Endothelial cell of umbilical vein (primary cell): ENCODE measurements at regions not wholly inside any gene's neighbourhood (a gene's known extent, or its start where the extent isn't known, plus 50 kb on each side); places are given as distances from the start of the nearest gene placed in this dataset.

Experiments used
- BruUV-seq: library from RNA; stranded (reverse); fragments of 400-500 nt; replicated peaks from 2 replicates; lab custom pipeline; 2021; lab: Mats Ljungman, UMichigan
- CTCF ChIA-PET: fragments of 300-600, 350-600 bp; sonication (Branson Sonifier 250); formaldehyde crosslinking; loops from one replicate; lab custom pipeline; 2021; ENCODE audit warnings: antibody characterized with exemption, inconsistent platforms; lab: Charles Lee
- POLR2A ChIA-PET: fragments of 300-600, 350-600 bp; sonication (Branson Sonifier 250); formaldehyde crosslinking; loops from one replicate; lab custom pipeline; 2021; ENCODE audit warnings: antibody characterized with exemption, inconsistent platforms; lab: Charles Lee
- DNase-seq: peaks from one replicate; pipeline ENCODE4 v3.0.0-alpha.2; 2011; ENCODE audit warnings: low read depth, low spot score
- FAIRE-seq: peaks from 2 replicates; lab custom pipeline; 2011; peaks lifted over from hg19 to GRCh38; lab: Jason Lieb, UNC
- H2AFZ ChIP-seq: 2 replicates; pipeline ENCODE4 v1.6.0; 2012; ENCODE audit warnings: low read depth, low read length, control low read depth, inconsistent platforms
- H3K27ac ChIP-seq: 2 replicates; pipeline ENCODE4 v1.5.1; 2011; ENCODE audit warnings: low read depth, mild to moderate bottlenecking, control low read depth, low read length, moderate library complexity; ENCODE audit not compliant: insufficient read depth
- H3K27me3 ChIP-seq, 2 experiments: 2 replicates each; pipeline versions ENCODE4 v1.6.0 to v1.6.1; 2011; ENCODE audit warnings: low read length in 2 of 2, mixed read lengths in 1 of 2; ENCODE audit not compliant: control insufficient read depth in 2 of 2, insufficient read depth in 2 of 2
- H3K36me3 ChIP-seq, 2 experiments: 2 replicates in 1 of 2; 3 replicates in 1 of 2; pipeline ENCODE4 v1.5.1; 2011; ENCODE audit warnings: low read length in 2 of 2, mild to moderate bottlenecking in 1 of 2, moderate library complexity in 1 of 2; ENCODE audit not compliant: control insufficient read depth in 2 of 2, insufficient read depth in 2 of 2; ENCODE audit errors: extremely low read depth in 1 of 2
- H3K4me1 ChIP-seq: 3 replicates; pipeline ENCODE4 v1.5.1; 2011; ENCODE audit warnings: mild to moderate bottlenecking, low read length; ENCODE audit not compliant: control insufficient read depth, insufficient read depth; ENCODE audit errors: extremely low read depth
- H3K4me2 ChIP-seq: 2 replicates; pipeline ENCODE4 v1.6.1; 2011; ENCODE audit warnings: low read length, control low read depth, mixed read lengths; ENCODE audit not compliant: insufficient read depth
- H3K4me3 ChIP-seq, 3 experiments: fragments of 200-600 bp in 1 of 3; sonication (generic), shearing (Covaris generic) in 1 of 3; replicated peaks in 1 of 3; 2 replicates each; pipeline ENCODE4 v1.5.1; 2011 to 2016; ENCODE audit warnings: control low read depth in 3 of 3, low read length in 3 of 3, mild to moderate bottlenecking in 2 of 3, inconsistent platforms in 1 of 3, low read depth in 1 of 3, moderate library complexity in 1 of 3; ENCODE audit not compliant: insufficient read depth in 1 of 3
- H3K79me2 ChIP-seq: 2 replicates; pipeline ENCODE4 v1.6.0; 2012; ENCODE audit warnings: low read length, inconsistent platforms; ENCODE audit not compliant: control insufficient read depth, insufficient read depth
- H3K9ac ChIP-seq: replicated peaks from 2 replicates; pipeline ENCODE3; 2011; ENCODE audit warnings: low read length, control low read depth; ENCODE audit not compliant: insufficient read depth; ENCODE audit errors: extremely low read depth
- H3K9me1 ChIP-seq: replicated peaks from 3 replicates; pipeline ENCODE4 v1.6.0; 2011; ENCODE audit warnings: mild to moderate bottlenecking, low read length; ENCODE audit not compliant: control insufficient read depth, insufficient read depth; ENCODE audit errors: extremely low read depth
- H3K9me3 ChIP-seq: replicated peaks from 2 replicates; pipeline ENCODE4 v1.5.1; 2012; ENCODE audit warnings: low read length, inconsistent platforms; ENCODE audit not compliant: control insufficient read depth, insufficient read depth
- H4K20me1 ChIP-seq: replicated peaks from 2 replicates; pipeline ENCODE3; 2011; ENCODE audit warnings: mild to moderate bottlenecking, low read length; ENCODE audit not compliant: control insufficient read depth, insufficient read depth; ENCODE audit errors: extremely low read depth
- EZH2 ChIP-seq: IDR thresholded peaks from 2 replicates; pipeline ENCODE4 v1.6.1; 2012; ENCODE audit warnings: borderline replicate concordance, low read depth, mild to moderate bottlenecking, moderate library complexity, low read length, inconsistent platforms; ENCODE audit not compliant: severe bottlenecking
- FOS ChIP-seq: IDR thresholded peaks from 2 replicates; pipeline ENCODE4 v1.6.1; 2011; ENCODE audit warnings: mild to moderate bottlenecking, low read length, moderate library complexity, borderline replicate concordance; ENCODE audit not compliant: insufficient read depth
- GATA2 ChIP-seq: IDR thresholded peaks from 2 replicates; pipeline ENCODE4 v1.7.0; 2011; ENCODE audit warnings: low read depth, mild to moderate bottlenecking, moderate library complexity, mixed read lengths, low read length; ENCODE audit not compliant: insufficient read length, insufficient read depth
- JUN ChIP-seq: IDR thresholded peaks from 2 replicates; pipeline ENCODE4 v1.6.1; 2011; ENCODE audit warnings: borderline replicate concordance, low read depth; ENCODE audit not compliant: insufficient read length, insufficient read depth
- MYC ChIP-seq: IDR thresholded peaks from one replicate; pipeline ENCODE4 v1.6.1; 2011; ENCODE audit warnings: mild to moderate bottlenecking, low read depth, low read length
- POLR2A ChIP-seq: IDR thresholded peaks from 2 replicates; pipeline ENCODE4 v1.6.1; 2012; ENCODE audit warnings: low read depth, mild to moderate bottlenecking, control low read depth, low read length
- POLR2AphosphoS5 ChIP-seq: IDR thresholded peaks from 2 replicates; pipeline ENCODE4 v1.6.1; 2012; ENCODE audit warnings: low read depth, mild to moderate bottlenecking, control low read depth, low read length, moderate library complexity; ENCODE audit not compliant: insufficient read depth
- dilution Hi-C: fragments of 300-500 bp; cut with MboI; formaldehyde crosslinking; loops from one replicate; pipeline ENCODE4 v1.15.0; 2019; ENCODE audit warnings: low sequenced_read_pairs; ENCODE audit not compliant: extremely low pct_ligation_motif_present
- intact Hi-C: fragments of 100-400 bp; cut with micrococcal nuclease; formaldehyde crosslinking; loops from one replicate; pipeline ENCODE4 v1.10.0; 2022
- TF ChIP-seq, protein P1 (sequence below), 2 donors: IDR thresholded peaks; 1 replicate in 1 of 2; 2 replicates in 1 of 2; pipeline ENCODE4 v1.5.1; 2011; ENCODE audit warnings: low read length in 2 of 2, mild to moderate bottlenecking in 2 of 2, moderate library complexity in 2 of 2, control low read depth in 1 of 2, inconsistent platforms in 1 of 2, low read depth in 1 of 2; ENCODE audit not compliant: insufficient read depth in 1 of 2; ENCODE audit errors: extremely low read depth in 1 of 2
- TF ChIP-seq, protein P2 (sequence below): IDR thresholded peaks from 2 replicates; pipeline ENCODE4 v1.6.1; 2011; ENCODE audit not compliant: insufficient read depth, insufficient read length

DNA sequence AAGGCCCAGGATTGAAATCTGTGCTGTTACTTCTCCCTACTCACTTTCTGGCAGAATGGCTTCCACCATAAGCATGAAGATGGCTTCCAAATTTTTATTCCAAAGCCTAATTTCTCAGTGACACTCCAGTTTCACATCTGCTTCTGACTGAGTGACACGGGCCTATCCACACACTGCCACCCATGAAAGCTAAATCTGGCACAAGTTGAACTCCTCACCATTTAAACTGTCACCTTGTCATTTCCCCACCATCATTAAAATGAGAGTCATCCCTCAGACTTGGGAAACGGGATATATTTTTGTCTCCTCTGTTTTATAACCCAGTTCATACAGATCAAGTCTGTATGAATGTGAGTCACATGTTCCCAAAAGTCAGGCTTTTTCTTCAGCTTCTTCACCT lies 77.1 kb downstream of the MGST1 start:
- intact Hi-C loops: no loop called here
- Histone ChIP-seq H3K27ac (no peak overlapping the region), H3K9ac (no peak overlapping the region), H3K27me3 (no peaks in the 10 kb centered on the region), H2AFZ (no peak overlapping the region), H3K4me3 (no peak overlapping the region), H3K4me2 (no peak overlapping the region), H3K36me3 (no peaks in the 10 kb centered on the region), H4K20me1 (no peaks in the 10 kb centered on the region), H3K4me1 (no peaks in the 10 kb centered on the region), H3K9me3 (no peaks in the 10 kb centered on the region), H3K9me1 (no peaks in the 10 kb centered on the region), H3K79me2 (no peaks in the 10 kb centered on the region)
- FAIRE-seq (no peak), DNase-seq (no peak)
- ChIA-PET CTCF (interaction anchor here (1.0 kb wide), 1 partner anchor 9 kb away, joined by 4 read pairs; no protein-coding TSS in a partner anchor), POLR2A (no interaction called here)
- dilution Hi-C loops: no loop called here
- TF ChIP-seq POLR2A (no peak), JUN (no peak), EZH2 (no peak), POLR2AphosphoS5 (no peak), MYC (no peak), FOS (no peak), GATA2 (no peak)
- TF ChIP-seq, protein P1, sequence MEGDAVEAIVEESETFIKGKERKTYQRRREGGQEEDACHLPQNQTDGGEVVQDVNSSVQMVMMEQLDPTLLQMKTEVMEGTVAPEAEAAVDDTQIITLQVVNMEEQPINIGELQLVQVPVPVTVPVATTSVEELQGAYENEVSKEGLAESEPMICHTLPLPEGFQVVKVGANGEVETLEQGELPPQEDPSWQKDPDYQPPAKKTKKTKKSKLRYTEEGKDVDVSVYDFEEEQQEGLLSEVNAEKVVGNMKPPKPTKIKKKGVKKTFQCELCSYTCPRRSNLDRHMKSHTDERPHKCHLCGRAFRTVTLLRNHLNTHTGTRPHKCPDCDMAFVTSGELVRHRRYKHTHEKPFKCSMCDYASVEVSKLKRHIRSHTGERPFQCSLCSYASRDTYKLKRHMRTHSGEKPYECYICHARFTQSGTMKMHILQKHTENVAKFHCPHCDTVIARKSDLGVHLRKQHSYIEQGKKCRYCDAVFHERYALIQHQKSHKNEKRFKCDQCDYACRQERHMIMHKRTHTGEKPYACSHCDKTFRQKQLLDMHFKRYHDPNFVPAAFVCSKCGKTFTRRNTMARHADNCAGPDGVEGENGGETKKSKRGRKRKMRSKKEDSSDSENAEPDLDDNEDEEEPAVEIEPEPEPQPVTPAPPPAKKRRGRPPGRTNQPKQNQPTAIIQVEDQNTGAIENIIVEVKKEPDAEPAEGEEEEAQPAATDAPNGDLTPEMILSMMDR (IDR thresholded peaks at IDR 0.05; ENCODE audit: extremely low read depth in 1 of 2, insufficient read depth in 1 of 2, low read depth in 1 of 2, low read length in 2 of 2): no peak
- TF ChIP-seq, protein P2, sequence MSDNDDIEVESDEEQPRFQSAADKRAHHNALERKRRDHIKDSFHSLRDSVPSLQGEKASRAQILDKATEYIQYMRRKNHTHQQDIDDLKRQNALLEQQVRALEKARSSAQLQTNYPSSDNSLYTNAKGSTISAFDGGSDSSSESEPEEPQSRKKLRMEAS: no peak
- BruUV-seq: no TSS peak
